K562 (cell line): ENCODE measurements at regions not wholly inside any gene's neighbourhood (a gene's known extent, or its start where the extent isn't known, plus 50 kb on each side); places are given as distances from the start of the nearest gene placed in this dataset.

Experiments used
- ATAC-seq: fragments of 200-7000 bp; cut with Tn5 transposase; 3 replicates; pipeline ENCODE4 v1.9.1; 2020; ENCODE audit warnings: moderate library complexity
- BruUV-seq: library from RNA; stranded (reverse); fragments of 400-500 nt; replicated peaks from 2 replicates; lab custom pipeline; 2021; lab: Mats Ljungman, UMichigan
- CTCF ChIA-PET: fragments of 300-600 bp; formaldehyde crosslinking; extraction: SDS; loops from one replicate; lab custom pipeline; 2021; ENCODE audit warnings: low intra/inter-chr PET ratio; lab: Yijun Ruan, JAX
- POLR2A ChIA-PET: fragments of 300-600, 350-650 bp; sonication (Branson Sonifier 250); formaldehyde crosslinking; extraction: SDS; loops from one replicate; lab custom pipeline; 2021; ENCODE audit warnings: antibody characterized with exemption, inconsistent platforms; lab: Yijun Ruan, JAX
- DNase-seq, 4 experiments: peaks; one replicate each; pipeline versions ENCODE4 v3.0.0 to v3.0.0-alpha.2; 2011 to 2018; ENCODE audit warnings: low spot score in 3 of 4, mixed read lengths in 3 of 4; ENCODE audit errors: extremely low read depth in 1 of 4
- FAIRE-seq: peaks from 2 replicates; lab custom pipeline; 2011; peaks lifted over from hg19 to GRCh38; lab: Jason Lieb, UNC
- H2AFZ ChIP-seq: 2 replicates; pipeline ENCODE4 v1.6.0; 2011; ENCODE audit warnings: low read depth, low read length, control low read depth, inconsistent platforms
- H3K27ac ChIP-seq: fragments of 200-600 bp; 3 replicates; pipeline ENCODE4 v1.8.0; 2011; ENCODE audit warnings: low read depth, mild to moderate bottlenecking, control low read depth, inconsistent platforms, low read length, moderate library complexity, mixed read lengths; ENCODE audit errors: extremely low read depth
- H3K27me3 ChIP-seq, 2 experiments: fragments of 300-600 bp in 1 of 2; 2 replicates in 1 of 2; 3 replicates in 1 of 2; pipeline versions ENCODE4 v1.6.0 to v1.8.0; 2011; ENCODE audit warnings: inconsistent platforms in 2 of 2, low read length in 2 of 2, mild to moderate bottlenecking in 1 of 2, mixed read lengths in 1 of 2, moderate library complexity in 1 of 2; ENCODE audit not compliant: control insufficient read depth in 2 of 2, insufficient read depth in 2 of 2
- H3K36me3 ChIP-seq: fragments of 300-600 bp; 3 replicates; pipeline ENCODE4 v1.8.0; 2011; ENCODE audit warnings: mild to moderate bottlenecking, low read length, inconsistent platforms; ENCODE audit not compliant: control insufficient read depth, insufficient read depth
- H3K4me1 ChIP-seq, 2 experiments: fragments of 200-600 bp in 1 of 2; replicated peaks in 1 of 2; 2 replicates in 1 of 2; 3 replicates in 1 of 2; pipeline versions ENCODE4 v1.5.1 to v1.8.0; 2011; ENCODE audit warnings: inconsistent platforms in 2 of 2, low read length in 2 of 2, mild to moderate bottlenecking in 1 of 2, mixed read lengths in 1 of 2, moderate library complexity in 1 of 2; ENCODE audit not compliant: control insufficient read depth in 2 of 2, insufficient read depth in 2 of 2
- H3K4me2 ChIP-seq: 2 replicates; pipeline ENCODE4 v1.6.1; 2011; ENCODE audit warnings: low read length, control low read depth, inconsistent platforms, mixed read lengths; ENCODE audit not compliant: insufficient read depth
- H3K4me3 ChIP-seq: fragments of 200-600 bp; sonication (generic), shearing (Covaris generic); 2 replicates; pipeline ENCODE4 v1.5.1; 2016; ENCODE audit warnings: control low read depth, inconsistent platforms
- H3K79me2 ChIP-seq: fragments of 200-600 bp; 3 replicates; pipeline ENCODE4 v1.8.0; 2011; ENCODE audit warnings: low read length, inconsistent platforms; ENCODE audit not compliant: control insufficient read depth, insufficient read depth
- H3K9ac ChIP-seq, 2 experiments: 2 replicates each; pipeline versions ENCODE4 v1.6.0 to v1.6.1; 2011; ENCODE audit warnings: low read depth in 2 of 2, low read length in 2 of 2, control low read depth in 1 of 2, inconsistent platforms in 1 of 2, mild to moderate bottlenecking in 1 of 2, mixed read lengths in 1 of 2; ENCODE audit not compliant: insufficient read depth in 1 of 2
- H3K9me1 ChIP-seq: one replicate; pipeline ENCODE4 v1.6.0; 2011; ENCODE audit warnings: inconsistent platforms, mild to moderate bottlenecking, low read length, moderate library complexity; ENCODE audit not compliant: control insufficient read depth, insufficient read depth
- H3K9me3 ChIP-seq: replicated peaks from 2 replicates; pipeline ENCODE4 v1.5.1; 2011; ENCODE audit warnings: low read depth, low read length, inconsistent platforms; ENCODE audit not compliant: control insufficient read depth, insufficient read depth
- H4K20me1 ChIP-seq: replicated peaks from 2 replicates; pipeline ENCODE4 v1.6.1; 2011; ENCODE audit warnings: low read length, inconsistent platforms, mixed read lengths; ENCODE audit not compliant: control insufficient read depth, insufficient read depth
- E2F5 ChIP-seq: sonication (generic); formaldehyde crosslinking; IDR thresholded peaks from 2 replicates; pipeline ENCODE4 v1.8.0; 2022; ENCODE audit warnings: mild to moderate bottlenecking, missing genetic modification reagents
- NFIX ChIP-seq: fragments of 250-450 bp; sonication (Bioruptor Pico); IDR thresholded peaks from 2 replicates; pipeline ENCODE4 v1.4.0; 2020; ENCODE audit warnings: low read depth, mild to moderate bottlenecking, moderate library complexity
- TFE3 ChIP-seq: fragments of 450-650 bp; formaldehyde crosslinking; IDR thresholded peaks from 2 replicates; pipeline ENCODE4 v1.4.0; 2020; ENCODE audit warnings: mild to moderate bottlenecking, mixed read lengths
- ZNF184 ChIP-seq: sonication (generic); formaldehyde crosslinking; IDR thresholded peaks from 2 replicates; pipeline ENCODE4 v1.5.0; 2020; ENCODE audit warnings: missing genetic modification reagents
- ZNF512 ChIP-seq: IDR thresholded peaks from 2 replicates; pipeline ENCODE4 v1.6.1; 2016; ENCODE audit warnings: missing genetic modification characterization, missing compliant biosample characterization
- WGBS: fragments of 100-300 bp; shearing (Covaris generic); methylation state at CpG from one replicate; pipeline ENCODE4 v1.1.6; 2016; ENCODE audit warnings: low coverage, mixed read lengths; ENCODE audit not compliant: insufficient coverage; ENCODE audit errors: missing lambda C conversion rate; 5-methylcytosine and 5-hydroxymethylcytosine counted together
- in situ Hi-C: fragments of 300-500 bp; cut with MboI; formaldehyde crosslinking; loops from 4 replicates; pipeline ENCODE4 v1.15.0; 2018; ENCODE audit warnings: inconsistent platforms, mixed read lengths
- intact Hi-C: fragments of 100-400 bp; cut with micrococcal nuclease; formaldehyde crosslinking; loops from 2 replicates; pipeline ENCODE4 v1.14.2; 2022

GRCh38 chr4:189861101-189861500 is 79.6 kb upstream of the FRG1 start:
- CTCF ChIA-PET = no interaction called here
- BruUV-seq = no TSS peak

GRCh38 chr4:189869236-189869635 is 71.4 kb upstream of the FRG1 start:
- Histone ChIP-seq H3K9me1 (no peaks in the 10 kb centered on the region), H3K4me2 (no peak overlapping the region), H2AFZ (no peak overlapping the region), H3K9me3 (no peaks in the 10 kb centered on the region), H3K36me3 (no peaks in the 10 kb centered on the region)
- CTCF ChIA-PET = no interaction called here
- TF ChIP-seq NFIX (CRISPR knock-in tag) = no peak
- no peak for TF ChIP-seq E2F5 (CRISPR knock-in tag)
- no peak for TF ChIP-seq TFE3 (CRISPR knock-in tag)
- TF ChIP-seq, all 486 proteins: peak for 0
- no peak overlapping the region for H3K4me3 ChIP-seq
- no peaks in the 10 kb centered on the region for H3K27me3 ChIP-seq
- intact Hi-C loops (no loop called here), in situ Hi-C loops (no loop called here)
- H4K20me1 ChIP-seq = no peaks in the 10 kb centered on the region
- no peak overlapping the region for H3K9ac ChIP-seq
- ATAC-seq (no peak), DNase-seq (no peak), FAIRE-seq (no peak)
- 0% methylated on average over 6 of the region's 7 CpGs for WGBS
- no peaks in the 10 kb centered on the region for H3K79me2 ChIP-seq
- no TSS peak for BruUV-seq
- no peaks in the 10 kb centered on the region for H3K4me1 ChIP-seq
- H3K27ac ChIP-seq = no peak overlapping the region
- POLR2A ChIA-PET = interaction anchor here (0.7 kb wide), 1 partner anchor 11 kb away, joined by 3 read pairs; no protein-coding TSS in a partner anchor

More at GRCh38 chr4:189861101-189861500, 79.6 kb upstream of the FRG1 start:
- Histone ChIP-seq H3K9ac (no peak overlapping the region), H3K4me2 (no peak overlapping the region), H3K79me2 (no peaks in the 10 kb centered on the region), H3K9me1 (no peaks in the 10 kb centered on the region), H4K20me1 (no peaks in the 10 kb centered on the region), H3K4me1 (no peaks in the 10 kb centered on the region; a peak in 1 of 5 replicates), H3K36me3 (no peaks in the 10 kb centered on the region), H3K4me3 (no peak overlapping the region), H3K27me3 (no peaks in the 10 kb centered on the region), H2AFZ (no peak overlapping the region), H3K9me3 (no peaks in the 10 kb centered on the region), H3K27ac (no peak overlapping the region)
- intact Hi-C loops = no loop called here
- TF ChIP-seq ZNF184 (CRISPR knock-in tag) (no peak), ZNF512 (peak; percentile 98)
- POLR2A ChIA-PET = no interaction called here
- ATAC-seq (no peak), FAIRE-seq (no peak), DNase-seq (no peak)
- in situ Hi-C loops = no loop called here
